ENCODE measurements at regions not wholly inside any gene's neighbourhood (a gene's known extent, or its start where the extent isn't known, plus 50 kb on each side); places are given as distances from the start of the nearest gene placed in this dataset.

- Histone ChIP-seq H3K4me3 (no peak overlapping the region), H3K9me3 (no peaks in the 10 kb centered on the region), H3K27ac (no peak overlapping the region), H3K4me1 (no peaks in the 10 kb centered on the region), H3K36me3 (no peaks in the 10 kb centered on the region), H3K27me3 (no peaks in the 10 kb centered on the region)
- in situ Hi-C loops (cut with MboI; ENCODE audit: low pct_ligation_motif_present in 1 of 4, low pct_unique_long_range_greater_than_20kb in 1 of 4, low sequenced_read_pairs in 3 of 4), result no loop called here
- TF ChIP-seq POLR2AphosphoS5 (IDR thresholded peaks at IDR 0.05) (no peak), POLR2A (IDR thresholded peaks at IDR 0.05) (no peak), EP300 (IDR thresholded peaks at IDR 0.05; ENCODE audit: low read depth) (no peak), CTCF (IDR thresholded peaks at IDR 0.05) (no peak)
- intact Hi-C loops (cut with DNase I; ENCODE audit: low total_unique reads), result no loop called here
- DNase-seq, result no peak
- WGBS, 2 donors (ENCODE audit: low coverage in 1 of 2), result 60 to 75% methylated on average over 1 of the region's 1 CpG
These were observed 184.5 kb upstream of the ANKRD28 start for GRCh38 chr3:15982243-15982642.

- DNase-seq, result no peak
- Histone ChIP-seq H3K4me1 (no peaks in the 10 kb centered on the region), H3K9me3 (no peaks in the 10 kb centered on the region), H3K4me3 (no peak overlapping the region), H3K36me3 (no peaks in the 10 kb centered on the region), H3K27me3 (no peaks in the 10 kb centered on the region), H3K27ac (no peak overlapping the region)
- intact Hi-C loops (cut with DNase I; ENCODE audit: low total_unique reads) (no loop called here), in situ Hi-C loops (cut with MboI; ENCODE audit: low pct_ligation_motif_present in 1 of 4, low pct_unique_long_range_greater_than_20kb in 1 of 4, low sequenced_read_pairs in 3 of 4) (no loop called here)
- WGBS, 2 donors (ENCODE audit: low coverage in 1 of 2), result 77 to 93% methylated on average over 7 to 10 of the region's 10 CpGs
- TF ChIP-seq POLR2A (IDR thresholded peaks at IDR 0.05) (no peak), POLR2AphosphoS5 (IDR thresholded peaks at IDR 0.05) (no peak), CTCF (IDR thresholded peaks at IDR 0.05) (no peak), EP300 (IDR thresholded peaks at IDR 0.05; ENCODE audit: low read depth) (no peak)
These were observed 185.0 kb upstream of the ANKRD28 start for GRCh38 chr3:15982667-15983196.

GRCh38 chr3:15983232-15983631 is 185.5 kb upstream of the ANKRD28 start:
- TF ChIP-seq POLR2A (IDR thresholded peaks at IDR 0.05) (no peak), CTCF (IDR thresholded peaks at IDR 0.05) (no peak)
- no peak for DNase-seq
- Histone ChIP-seq H3K4me3 (no peak overlapping the region), H3K9me3 (no peaks in the 10 kb centered on the region), H3K27me3 (no peaks in the 10 kb centered on the region), H3K36me3 (no peaks in the 10 kb centered on the region), H3K27ac (no peak overlapping the region), H3K4me1 (no peaks in the 10 kb centered on the region)
- WGBS, 2 donors (ENCODE audit: low coverage in 1 of 2), result 82 to 83% methylated on average over 2 of the region's 2 CpGs
- in situ Hi-C loops (cut with MboI; ENCODE audit: low pct_ligation_motif_present in 1 of 4, low pct_unique_long_range_greater_than_20kb in 1 of 4, low sequenced_read_pairs in 3 of 4), result no loop called here
- intact Hi-C loops (cut with DNase I; ENCODE audit: low total_unique reads), result no loop called here

- Histone ChIP-seq H3K4me1 (no peaks in the 10 kb centered on the region), H3K9me3 (no peaks in the 10 kb centered on the region), H3K36me3 (no peaks in the 10 kb centered on the region), H3K27me3 (no peaks in the 10 kb centered on the region), H3K4me3 (no peak overlapping the region), H3K27ac (no peak overlapping the region)
- DNase-seq, result no peak
- in situ Hi-C loops (cut with MboI; ENCODE audit: low pct_ligation_motif_present in 1 of 4, low pct_unique_long_range_greater_than_20kb in 1 of 4, low sequenced_read_pairs in 3 of 4), result no loop called here
- TF ChIP-seq POLR2A (IDR thresholded peaks at IDR 0.05), result no peak
- TF ChIP-seq EP300 (IDR thresholded peaks at IDR 0.05; ENCODE audit: low read depth), result no peak
- no peak for TF ChIP-seq CTCF (IDR thresholded peaks at IDR 0.05)
- no peak for TF ChIP-seq POLR2AphosphoS5 (IDR thresholded peaks at IDR 0.05)
- 54 to 73% methylated on average over 1 of the region's 1 CpG for WGBS, 2 donors (ENCODE audit: low coverage in 1 of 2)
- intact Hi-C loops (cut with DNase I; ENCODE audit: low total_unique reads), result no loop called here
These were observed 185.9 kb upstream of the ANKRD28 start for GRCh38 chr3:15983693-15984092.

Measured in transverse colon (tissue), 4 donors.